Suprapubic skin (tissue), 4 donors: ENCODE measurements at regions not wholly inside any gene's neighbourhood (a gene's known extent, or its start where the extent isn't known, plus 50 kb on each side); places are given as distances from the start of the nearest gene placed in this dataset.

Experiments
- DNase-seq, 2 donors: peaks; one replicate each; pipeline ENCODE4 v3.0.0-alpha.2; 2019; ENCODE audit warnings: low spot score in 2 of 2
- H3K27ac ChIP-seq: fragments of 200-600 bp; sonication (generic); one replicate; pipeline ENCODE4 v1.5.1; 2019
- H3K27me3 ChIP-seq: fragments of 200-600 bp; sonication (generic); one replicate; pipeline ENCODE4 v1.5.1; 2019
- H3K36me3 ChIP-seq: fragments of 200-600 bp; sonication (generic); one replicate; pipeline ENCODE4 v1.5.1; 2019
- H3K4me1 ChIP-seq: fragments of 200-600 bp; sonication (generic); one replicate; pipeline ENCODE4 v1.5.1; 2019
- H3K4me3 ChIP-seq: fragments of 200-600 bp; sonication (generic); one replicate; pipeline ENCODE4 v1.5.1; 2019; ENCODE audit warnings: mild to moderate bottlenecking
- H3K9me3 ChIP-seq: fragments of 200-600 bp; sonication (generic); one replicate; pipeline ENCODE4 v1.5.1; 2019
- CTCF ChIP-seq, 2 donors: fragments of 200-600 bp in 1 of 2; fragments of 450-650 bp in 1 of 2; sonication (generic) in 1 of 2; IDR thresholded peaks; one replicate each; pipeline ENCODE4 v1.5.1; 2016 to 2019; ENCODE audit warnings: antibody characterized with exemption in 2 of 2, mild to moderate bottlenecking in 1 of 2, moderate library complexity in 1 of 2
- EP300 ChIP-seq: sonication (generic); formaldehyde crosslinking; IDR thresholded peaks from one replicate; pipeline ENCODE4 v1.6.1; 2017; ENCODE audit warnings: antibody characterized with exemption
- POLR2A ChIP-seq, 2 donors: fragments of 450-650 bp; IDR thresholded peaks; one replicate each; pipeline ENCODE4 v1.6.1; 2017; ENCODE audit warnings: antibody characterized with exemption in 2 of 2, mild to moderate bottlenecking in 2 of 2, moderate library complexity in 2 of 2
- POLR2AphosphoS5 ChIP-seq, 3 donors: sonication (generic); formaldehyde crosslinking; IDR thresholded peaks; one replicate each; pipeline ENCODE4 v1.6.1; 2017; ENCODE audit warnings: antibody characterized with exemption in 3 of 3
- WGBS: methylation state at CpG from one replicate; pipeline ENCODE4 v1.1.5; 2018; 5-methylcytosine and 5-hydroxymethylcytosine counted together

GRCh38 chr15:35218215-35218614, 133.1 kb upstream of the NANOGP8 start:
- 97% methylated on average over 1 of the region's 1 CpG for WGBS
- no peak for TF ChIP-seq POLR2A (IDR thresholded peaks at IDR 0.05)
- TF ChIP-seq EP300, result no peak
- no peak for TF ChIP-seq POLR2AphosphoS5 (IDR thresholded peaks at IDR 0.05)
- TF ChIP-seq CTCF (IDR thresholded peaks at IDR 0.05), result no peak

GRCh38 chr15:35215093-35215492, 130.0 kb upstream of the NANOGP8 start:
- no peaks in the 10 kb centered on the region for H3K4me1 ChIP-seq
- no peaks in the 10 kb centered on the region for H3K36me3 ChIP-seq
- DNase-seq, result no peak
- H3K27ac ChIP-seq, result no peak overlapping the region
- no peaks in the 10 kb centered on the region for H3K9me3 ChIP-seq
- TF ChIP-seq POLR2AphosphoS5 (IDR thresholded peaks at IDR 0.05) (no peak), POLR2A (IDR thresholded peaks at IDR 0.05) (no peak), CTCF (IDR thresholded peaks at IDR 0.05) (no peak), EP300 (no peak)
- no peak overlapping the region for H3K4me3 ChIP-seq
- H3K27me3 ChIP-seq, result no peaks in the 10 kb centered on the region

More at GRCh38 chr15:35218215-35218614, 133.1 kb upstream of the NANOGP8 start:
- no peak for DNase-seq
- Histone ChIP-seq H3K27me3 (no peaks in the 10 kb centered on the region), H3K27ac (no peak overlapping the region), H3K4me3 (no peak overlapping the region), H3K9me3 (no peaks in the 10 kb centered on the region), H3K4me1 (no peaks in the 10 kb centered on the region), H3K36me3 (no peaks in the 10 kb centered on the region)

- no peak overlapping the region for H3K27ac ChIP-seq
- no peaks in the 10 kb centered on the region for H3K9me3 ChIP-seq
- no peaks in the 10 kb centered on the region for H3K4me1 ChIP-seq
- H3K27me3 ChIP-seq, result no peaks in the 10 kb centered on the region
- TF ChIP-seq POLR2AphosphoS5 (IDR thresholded peaks at IDR 0.05) (no peak), POLR2A (IDR thresholded peaks at IDR 0.05) (no peak), EP300 (no peak), CTCF (IDR thresholded peaks at IDR 0.05) (no peak)
- no peak for DNase-seq
- H3K36me3 ChIP-seq, result no peaks in the 10 kb centered on the region
- H3K4me3 ChIP-seq, result no peak overlapping the region
These were observed 126.3 kb upstream of the NANOGP8 start for GRCh38 chr15:35211240-35211902.

- Histone ChIP-seq H3K27me3 (no peaks in the 10 kb centered on the region), H3K36me3 (no peaks in the 10 kb centered on the region), H3K27ac (no peak overlapping the region), H3K4me3 (no peak overlapping the region), H3K9me3 (no peaks in the 10 kb centered on the region), H3K4me1 (no peaks in the 10 kb centered on the region)
- WGBS, result 49% methylated on average over 2 of the region's 2 CpGs
- DNase-seq, result no peak
- TF ChIP-seq POLR2A (IDR thresholded peaks at IDR 0.05), result no peak
- no peak for TF ChIP-seq EP300
- TF ChIP-seq POLR2AphosphoS5 (IDR thresholded peaks at IDR 0.05), result no peak
- no peak for TF ChIP-seq CTCF (IDR thresholded peaks at IDR 0.05)
These were observed 125.3 kb upstream of the NANOGP8 start for GRCh38 chr15:35210370-35210769.

DNA sequence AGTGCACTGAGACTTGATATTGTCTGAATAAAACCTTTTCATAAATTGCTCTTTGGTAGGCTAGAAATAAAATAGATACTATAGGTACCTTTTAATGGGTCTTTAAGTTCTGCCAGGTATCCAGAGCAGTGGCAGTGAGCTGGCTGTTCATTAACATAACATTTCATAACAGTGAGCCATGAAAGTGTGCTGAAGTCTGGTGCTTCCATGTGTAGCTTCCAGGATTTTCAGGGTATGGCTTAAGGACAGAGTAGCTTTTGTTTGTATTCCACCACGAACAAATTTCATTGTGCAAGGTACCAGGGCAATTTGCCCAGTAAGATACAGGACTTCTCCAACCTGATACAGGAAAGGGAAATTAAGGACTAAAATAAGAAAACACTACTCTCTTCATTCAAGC, 124.7 kb upstream of the NANOGP8 start:
- no peaks in the 10 kb centered on the region for H3K4me1 ChIP-seq
- H3K9me3 ChIP-seq, result no peaks in the 10 kb centered on the region
- DNase-seq, result no peak
- H3K27me3 ChIP-seq, result no peaks in the 10 kb centered on the region
- H3K27ac ChIP-seq, result no peak overlapping the region
- no peak overlapping the region for H3K4me3 ChIP-seq
- WGBS, result 69% methylated on average over 1 of the region's 1 CpG
- H3K36me3 ChIP-seq, result no peaks in the 10 kb centered on the region
- TF ChIP-seq POLR2A (IDR thresholded peaks at IDR 0.05) (no peak), EP300 (no peak), CTCF (IDR thresholded peaks at IDR 0.05) (no peak), POLR2AphosphoS5 (IDR thresholded peaks at IDR 0.05) (no peak)
